ENCODE measurements at regions not wholly inside any gene's neighbourhood (a gene's known extent, or its start where the extent isn't known, plus 50 kb on each side); places are given as distances from the start of the nearest gene placed in this dataset.

DNA sequence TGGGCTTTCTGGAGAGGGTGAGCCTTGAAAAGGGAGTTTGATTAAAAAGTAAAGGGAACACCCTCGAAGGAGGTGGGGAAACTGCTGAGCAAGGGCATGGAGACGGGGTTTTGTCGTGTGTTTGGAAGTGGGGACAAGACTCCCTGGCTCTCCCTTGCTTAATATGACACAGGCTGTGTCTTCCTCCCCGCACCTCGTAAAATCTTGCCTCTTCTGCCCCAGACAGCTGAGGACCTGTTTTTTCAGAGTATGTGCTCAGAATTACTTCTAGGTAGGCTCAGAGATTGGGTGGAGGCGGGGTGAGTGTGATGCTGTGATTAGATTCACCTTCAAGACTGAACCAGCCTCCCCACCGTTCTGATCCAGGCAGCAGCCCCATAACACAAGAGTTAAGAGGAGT lies 244.4 kb upstream of the TLE3 start:
- TF ChIP-seq, protein P1, sequence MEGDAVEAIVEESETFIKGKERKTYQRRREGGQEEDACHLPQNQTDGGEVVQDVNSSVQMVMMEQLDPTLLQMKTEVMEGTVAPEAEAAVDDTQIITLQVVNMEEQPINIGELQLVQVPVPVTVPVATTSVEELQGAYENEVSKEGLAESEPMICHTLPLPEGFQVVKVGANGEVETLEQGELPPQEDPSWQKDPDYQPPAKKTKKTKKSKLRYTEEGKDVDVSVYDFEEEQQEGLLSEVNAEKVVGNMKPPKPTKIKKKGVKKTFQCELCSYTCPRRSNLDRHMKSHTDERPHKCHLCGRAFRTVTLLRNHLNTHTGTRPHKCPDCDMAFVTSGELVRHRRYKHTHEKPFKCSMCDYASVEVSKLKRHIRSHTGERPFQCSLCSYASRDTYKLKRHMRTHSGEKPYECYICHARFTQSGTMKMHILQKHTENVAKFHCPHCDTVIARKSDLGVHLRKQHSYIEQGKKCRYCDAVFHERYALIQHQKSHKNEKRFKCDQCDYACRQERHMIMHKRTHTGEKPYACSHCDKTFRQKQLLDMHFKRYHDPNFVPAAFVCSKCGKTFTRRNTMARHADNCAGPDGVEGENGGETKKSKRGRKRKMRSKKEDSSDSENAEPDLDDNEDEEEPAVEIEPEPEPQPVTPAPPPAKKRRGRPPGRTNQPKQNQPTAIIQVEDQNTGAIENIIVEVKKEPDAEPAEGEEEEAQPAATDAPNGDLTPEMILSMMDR (conservative IDR thresholded peaks at IDR 0.05) = no peak
- H4K91ac ChIP-seq (ENCODE audit: insufficient read length, low read depth, low read length) = no peak overlapping the region
- H3K14ac ChIP-seq (ENCODE audit: insufficient read depth, low read length) = no peak overlapping the region
- no peak overlapping the region for H3T11ph ChIP-seq (ENCODE audit: low read length)
- H3K79me1 ChIP-seq (ENCODE audit: insufficient read depth, low read depth, low read length, poor library complexity, severe bottlenecking) = no peaks in the 10 kb centered on the region
- H3K9me3 ChIP-seq (ENCODE audit: control insufficient read depth, low read depth, low read length) = no peaks in the 10 kb centered on the region
- no peak overlapping the region for H3K18ac ChIP-seq (ENCODE audit: insufficient read length, low read depth, low read length)
- H2AFZ ChIP-seq (ENCODE audit: low read length) = no peak overlapping the region
- no peaks in the 10 kb centered on the region for H3K79me2 ChIP-seq (ENCODE audit: insufficient read depth, low read length)
- no peak overlapping the region for H2BK5ac ChIP-seq (ENCODE audit: insufficient read length, low read length)
- H3K23ac ChIP-seq (ENCODE audit: insufficient read length, low read depth, low read length) = no peak overlapping the region
- no peaks in the 10 kb centered on the region for H3K4me1 ChIP-seq (ENCODE audit: insufficient read depth, low read length)
- H4K5ac ChIP-seq (ENCODE audit: insufficient read length, low read depth, low read length) = no peak overlapping the region
- H2AK5ac ChIP-seq (ENCODE audit: insufficient read length, low read length) = no peak overlapping the region
- H4K20me1 ChIP-seq (ENCODE audit: control insufficient read depth, insufficient read depth, insufficient read length) = no peaks in the 10 kb centered on the region
- H3K27ac ChIP-seq (ENCODE audit: insufficient read length, low read depth, low read length) = no peak overlapping the region
- no peak overlapping the region for H3K27ac Mint-ChIP-seq
- no peak overlapping the region for H4K8ac ChIP-seq (replicated peaks; ENCODE audit: insufficient read length, low read depth, low read length)
- no peaks in the 10 kb centered on the region for H3K4me1 Mint-ChIP-seq
- no peaks in the 10 kb centered on the region for H3K23me2 ChIP-seq (ENCODE audit: insufficient read length, low read depth, low read length, poor library complexity, severe bottlenecking)
- no peaks in the 10 kb centered on the region for H3K27me3 ChIP-seq (ENCODE audit: insufficient read depth, low read length)
- WGBS (ENCODE audit: extremely low coverage, insufficient read length, low lambda C conversion rate) = no CpG with 5 or more reads among the region's 7 CpGs
- no peak overlapping the region for H3K4me2 ChIP-seq (ENCODE audit: insufficient read depth, insufficient read length, low read length)
- no peak overlapping the region for H2BK15ac ChIP-seq (ENCODE audit: low read depth, low read length)
- H3K9ac ChIP-seq (ENCODE audit: extremely low read depth, insufficient read length, low read length) = no peak overlapping the region
- H3K9me3 Mint-ChIP-seq = peaks cover 2% of the 10 kb centered on the region in 2 experiments; a peak in 1 of 5 replicates
- H3K4me3 Mint-ChIP-seq = no peak overlapping the region
- no peak overlapping the region for H2BK20ac ChIP-seq (ENCODE audit: low read depth, low read length, poor library complexity, severe bottlenecking)
- DNase-seq = peak; percentile 5
- no peaks in the 10 kb centered on the region for H3K36me3 Mint-ChIP-seq (ENCODE audit: insufficient read depth in 1 of 3, low read depth in 3 of 3)
- no peak overlapping the region for H3K56ac ChIP-seq (ENCODE audit: insufficient read length, low read depth, low read length)
- H3K4ac ChIP-seq (ENCODE audit: low read depth, low read length) = no peak overlapping the region
- H2BK120ac ChIP-seq (ENCODE audit: low read depth, low read length, poor library complexity, severe bottlenecking) = no peak overlapping the region
- no peak overlapping the region for H2BK12ac ChIP-seq (ENCODE audit: insufficient read length, low read depth, low read length)
- peaks cover 2% of the 10 kb centered on the region; the same call in 1 of the 2 replicates for H3K27me3 Mint-ChIP-seq (ENCODE audit: low read depth)
